Right lobe of liver (tissue), 4 donors: ENCODE measurements at regions not wholly inside any gene's neighbourhood (a gene's known extent, or its start where the extent isn't known, plus 50 kb on each side); places are given as distances from the start of the nearest gene placed in this dataset.

ENCODE experiments used
- POLR2A ChIP-seq: fragments of 450-650 bp; IDR thresholded peaks from one replicate; pipeline ENCODE4 v1.6.1; 2017; ENCODE audit warnings: antibody characterized with exemption, mild to moderate bottlenecking
- TF ChIP-seq, protein P1 (sequence below), 4 donors: fragments of 200-600 bp in 3 of 4; fragments of 450-650 bp in 1 of 4; IDR thresholded peaks; one replicate each; pipeline versions ENCODE4 v1.5.1 to v1.8.0; 2016 to 2022; ENCODE audit warnings: antibody characterized with exemption in 4 of 4, mild to moderate bottlenecking in 2 of 4
- donor health status: DM: no; HTN: no; CAD: no.
- donor health status: DM: no; HTN: no; CAD: no.
- donor health status: DM: no; HTN: yes; CAD: no.

DNA sequence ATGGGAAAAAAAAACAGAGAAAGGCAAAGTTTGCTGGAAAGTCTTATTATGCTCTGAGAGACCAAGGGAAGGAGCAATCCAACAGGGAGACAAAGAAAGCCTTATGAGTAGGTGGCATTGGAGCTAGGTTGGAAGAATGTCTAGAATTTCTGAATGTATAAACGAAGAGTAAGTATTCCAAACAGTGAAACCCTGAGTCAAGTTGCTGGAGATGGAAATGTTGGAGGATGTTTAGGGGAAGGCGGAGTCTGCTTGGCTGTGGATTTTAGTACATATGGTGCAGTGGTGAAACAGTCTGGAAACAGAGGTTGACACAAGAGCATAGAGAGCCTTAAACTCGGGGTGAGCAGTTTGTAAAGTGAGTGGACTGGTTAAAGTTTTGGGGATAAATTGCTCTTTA, 314.8 kb upstream of the CADM1 start:
- TF ChIP-seq, protein P1, sequence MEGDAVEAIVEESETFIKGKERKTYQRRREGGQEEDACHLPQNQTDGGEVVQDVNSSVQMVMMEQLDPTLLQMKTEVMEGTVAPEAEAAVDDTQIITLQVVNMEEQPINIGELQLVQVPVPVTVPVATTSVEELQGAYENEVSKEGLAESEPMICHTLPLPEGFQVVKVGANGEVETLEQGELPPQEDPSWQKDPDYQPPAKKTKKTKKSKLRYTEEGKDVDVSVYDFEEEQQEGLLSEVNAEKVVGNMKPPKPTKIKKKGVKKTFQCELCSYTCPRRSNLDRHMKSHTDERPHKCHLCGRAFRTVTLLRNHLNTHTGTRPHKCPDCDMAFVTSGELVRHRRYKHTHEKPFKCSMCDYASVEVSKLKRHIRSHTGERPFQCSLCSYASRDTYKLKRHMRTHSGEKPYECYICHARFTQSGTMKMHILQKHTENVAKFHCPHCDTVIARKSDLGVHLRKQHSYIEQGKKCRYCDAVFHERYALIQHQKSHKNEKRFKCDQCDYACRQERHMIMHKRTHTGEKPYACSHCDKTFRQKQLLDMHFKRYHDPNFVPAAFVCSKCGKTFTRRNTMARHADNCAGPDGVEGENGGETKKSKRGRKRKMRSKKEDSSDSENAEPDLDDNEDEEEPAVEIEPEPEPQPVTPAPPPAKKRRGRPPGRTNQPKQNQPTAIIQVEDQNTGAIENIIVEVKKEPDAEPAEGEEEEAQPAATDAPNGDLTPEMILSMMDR (IDR thresholded peaks at IDR 0.05) = no peak
- no peak for TF ChIP-seq POLR2A
